Epidermal melanocyte (primary cell): ENCODE measurements at regions not wholly inside any gene's neighbourhood (a gene's known extent, or its start where the extent isn't known, plus 50 kb on each side); places are given as distances from the start of the nearest gene placed in this dataset.

Experiments
- DNase-seq: peaks from one replicate; pipeline ENCODE4 v3.0.0; 2011; ENCODE audit warnings: low spot score; ENCODE audit not compliant: insufficient read length

GRCh38 chr10:108443636-108444035, 1279.1 kb upstream of the SORCS1 start:
- DNase-seq = no peak

GRCh38 chr10:108439397-108439796, 1274.9 kb upstream of the SORCS1 start:
- DNase-seq = no peak

GRCh38 chr10:108436096-108436495, 1271.6 kb upstream of the SORCS1 start:
- DNase-seq = no peak

- DNase-seq = no peak
These were observed 1270.2 kb upstream of the SORCS1 start for GRCh38 chr10:108434559-108435252.

- DNase-seq = no peak
These were observed 1262.6 kb upstream of the SORCS1 start for GRCh38 chr10:108427146-108427545.

GRCh38 chr10:108425283-108425964, 1260.9 kb upstream of the SORCS1 start:
- DNase-seq = no peak

- no peak for DNase-seq
These were observed 1260.2 kb upstream of the SORCS1 start for GRCh38 chr10:108424656-108425055.

GRCh38 chr10:108422286-108422685, 1257.8 kb upstream of the SORCS1 start:
- DNase-seq = no peak

GRCh38 chr10:108421266-108421665, 1256.8 kb upstream of the SORCS1 start:
- no peak for DNase-seq

GRCh38 chr10:108413954-108414353, 1249.4 kb upstream of the SORCS1 start:
- no peak for DNase-seq

- DNase-seq = no peak
These were observed 1247.8 kb upstream of the SORCS1 start for GRCh38 chr10:108412323-108412722.

- DNase-seq = no peak
These were observed 1247.4 kb upstream of the SORCS1 start for GRCh38 chr10:108411894-108412293.

- DNase-seq = no peak
These were observed 1246.7 kb upstream of the SORCS1 start for GRCh38 chr10:108411206-108411605.

GRCh38 chr10:108410236-108410635, 1245.7 kb upstream of the SORCS1 start:
- no peak for DNase-seq

GRCh38 chr10:108409306-108409705, 1244.8 kb upstream of the SORCS1 start:
- DNase-seq = no peak

GRCh38 chr10:108404155-108404554, 1239.6 kb upstream of the SORCS1 start:
- no peak for DNase-seq

GRCh38 chr10:108399465-108399864, 1235.0 kb upstream of the SORCS1 start:
- DNase-seq = no peak

- no peak for DNase-seq
These were observed 1228.6 kb upstream of the SORCS1 start for GRCh38 chr10:108393089-108393488.

- DNase-seq = no peak
These were observed 1227.8 kb upstream of the SORCS1 start for GRCh38 chr10:108392286-108392685.

- no peak for DNase-seq
These were observed 1224.2 kb upstream of the SORCS1 start for GRCh38 chr10:108388706-108389105.

GRCh38 chr10:108385963-108386362, 1221.5 kb upstream of the SORCS1 start:
- DNase-seq = no peak

- DNase-seq = no peak
These were observed 1219.9 kb upstream of the SORCS1 start for GRCh38 chr10:108384378-108384777.

GRCh38 chr10:108378779-108379178, 1214.3 kb upstream of the SORCS1 start:
- DNase-seq = no peak
